Progenitor cell of endocrine pancreas (in vitro differentiated cells): ENCODE measurements at regions not wholly inside any gene's neighbourhood (a gene's known extent, or its start where the extent isn't known, plus 50 kb on each side); places are given as distances from the start of the nearest gene placed in this dataset.

ENCODE experiments used
- DNase-seq: peaks from one replicate; pipeline ENCODE4 v3.0.0; 2021; ENCODE audit warnings: low spot score; ENCODE audit not compliant: unreplicated experiment
- H3K27ac Mint-ChIP-seq: 2 replicates; pipeline ENCODE4 v1.8.0; 2021; ENCODE audit warnings: mild to moderate bottlenecking, moderate library complexity, mixed read lengths
- H3K27me3 Mint-ChIP-seq: 2 replicates; pipeline ENCODE4 v1.8.0; 2021; ENCODE audit warnings: mixed read lengths
- H3K36me3 Mint-ChIP-seq: 2 replicates; pipeline ENCODE4 v1.8.0; 2022; ENCODE audit warnings: mixed read lengths; ENCODE audit not compliant: insufficient read depth
- H3K4me1 Mint-ChIP-seq: 2 replicates; pipeline ENCODE4 v1.8.0; 2021; ENCODE audit warnings: low read depth, mixed read lengths
- H3K4me3 Mint-ChIP-seq: 2 replicates; pipeline ENCODE4 v1.8.0; 2021; ENCODE audit warnings: low read depth, mild to moderate bottlenecking, moderate library complexity, mixed read lengths
- H3K9me3 Mint-ChIP-seq: 2 replicates; pipeline ENCODE4 v1.8.0; 2021; ENCODE audit warnings: low read depth, mixed read lengths
- CTCF ChIP-seq: fragments of 200-600 bp; sonication (generic); IDR thresholded peaks from one replicate; pipeline ENCODE4 v1.5.0; 2021; ENCODE audit warnings: antibody characterized with exemption, mild to moderate bottlenecking; ENCODE audit not compliant: unreplicated experiment

GRCh38 chr17:52212851-52213250 lies 54.3 kb upstream of the CA10 start:
- TF ChIP-seq CTCF = no peak
- no peak overlapping the region for H3K4me3 Mint-ChIP-seq
- H3K27me3 Mint-ChIP-seq = no peaks in the 10 kb centered on the region
- no peaks in the 10 kb centered on the region for H3K36me3 Mint-ChIP-seq
- no peak overlapping the region for H3K27ac Mint-ChIP-seq
- H3K9me3 Mint-ChIP-seq = no peaks in the 10 kb centered on the region
- no peak for DNase-seq
- H3K4me1 Mint-ChIP-seq = peaks cover 3% of the 10 kb centered on the region

GRCh38 chr17:52209507-52209906 lies 51.0 kb upstream of the CA10 start:
- Mint-ChIP-seq H3K27me3 (no peaks in the 10 kb centered on the region), H3K4me1 (peaks cover 10% of the 10 kb centered on the region), H3K27ac (no peak overlapping the region), H3K9me3 (no peaks in the 10 kb centered on the region), H3K4me3 (no peak overlapping the region), H3K36me3 (no peaks in the 10 kb centered on the region)
- no peak for TF ChIP-seq CTCF
- no peak for DNase-seq
